ENCODE measurements at regions not wholly inside any gene's neighbourhood (a gene's known extent, or its start where the extent isn't known, plus 50 kb on each side); places are given as distances from the start of the nearest gene placed in this dataset.

DNA sequence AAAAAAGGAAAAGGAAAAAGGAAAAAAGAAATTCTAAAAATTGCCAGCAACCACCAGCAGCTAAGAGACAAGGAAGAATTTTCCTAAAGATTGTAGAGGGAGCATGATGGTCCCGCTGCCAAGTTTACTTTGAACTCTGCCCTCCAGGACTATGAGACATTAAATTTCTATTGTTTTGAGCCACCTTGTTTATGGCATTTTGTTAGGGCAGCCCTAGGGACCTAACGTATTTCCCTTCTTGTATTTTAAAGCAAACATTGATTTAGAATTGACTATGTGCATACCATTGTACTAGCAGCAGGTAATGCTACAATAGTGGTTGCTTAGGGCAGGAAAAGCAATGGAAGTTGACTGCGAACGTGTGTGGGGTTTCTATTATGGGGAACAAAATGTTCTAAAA lies 1414.2 kb downstream of the EFNB2 start:
- H3K4me1 Mint-ChIP-seq = no peaks in the 10 kb centered on the region
- H3K36me3 Mint-ChIP-seq = no peaks in the 10 kb centered on the region
- ATAC-seq (ENCODE audit: low read depth in 2 of 2) (no peak), DNase-seq (no peak)
- H3K9me3 Mint-ChIP-seq = no peaks in the 10 kb centered on the region
- H3K4me3 Mint-ChIP-seq = no peak overlapping the region
- no peak overlapping the region for H3K27ac Mint-ChIP-seq
- peaks cover 0 to 3% (median 0%) of the 10 kb centered on the region in 3 donors for H3K27me3 Mint-ChIP-seq

DNA sequence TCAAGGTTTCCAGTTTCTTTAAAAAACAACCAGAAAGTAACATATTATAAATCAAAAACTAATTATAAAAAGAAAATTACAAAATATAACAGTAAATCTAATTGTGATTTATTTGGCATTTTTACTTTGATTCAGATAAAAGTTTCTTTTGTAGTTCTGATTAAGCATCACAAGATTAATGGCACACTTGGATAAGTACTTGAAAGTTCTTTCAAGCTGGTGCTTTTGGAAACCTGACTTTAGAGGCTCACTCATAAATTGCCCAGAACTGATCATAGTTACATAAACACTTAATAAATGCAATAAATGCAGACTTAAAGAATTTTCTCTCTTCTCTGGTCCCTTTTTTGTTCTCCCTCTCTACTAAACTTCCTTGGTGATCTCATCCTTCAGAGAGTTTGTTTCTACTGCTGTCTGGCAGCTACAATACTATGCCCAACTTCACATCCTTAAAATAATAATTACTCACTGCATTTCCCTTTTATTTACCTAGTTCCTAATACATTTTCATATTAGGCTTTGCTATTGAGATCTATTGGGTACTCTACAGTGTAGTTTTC lies 1417.0 kb downstream of the EFNB2 start:
- Mint-ChIP-seq H3K4me1 (no peaks in the 10 kb centered on the region), H3K9me3 (peaks cover 3 to 10% (median 6%) of the 10 kb centered on the region in 7 donors), H3K27ac (no peak overlapping the region), H3K27me3 (no peaks in the 10 kb centered on the region), H3K4me3 (no peak overlapping the region), H3K36me3 (no peaks in the 10 kb centered on the region)
- DNase-seq = no peak
- ATAC-seq (ENCODE audit: low read depth in 2 of 2) = no peak

DNA sequence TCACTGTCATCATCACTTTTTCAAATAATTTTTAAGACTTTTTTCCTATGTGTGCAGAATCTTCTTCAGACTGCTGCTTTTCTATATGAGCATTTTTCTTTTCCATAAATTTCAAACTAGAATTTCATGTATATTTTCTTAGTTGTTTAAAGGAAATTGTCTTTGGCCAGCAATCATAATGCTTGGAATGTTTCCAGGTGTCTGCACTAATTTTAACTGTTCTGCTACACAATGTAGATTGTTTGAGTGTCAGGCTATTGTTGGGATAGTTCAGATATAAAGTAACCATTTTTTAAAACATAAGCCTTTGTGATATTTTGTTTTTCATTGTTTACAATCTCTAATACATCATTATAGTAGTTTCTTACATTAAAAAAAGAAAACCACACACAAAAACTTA lies 1418.5 kb downstream of the EFNB2 start:
- no peaks in the 10 kb centered on the region for H3K4me1 Mint-ChIP-seq
- no peak overlapping the region for H3K4me3 Mint-ChIP-seq
- peaks cover 3 to 11% (median 6%) of the 10 kb centered on the region in 7 donors for H3K9me3 Mint-ChIP-seq
- H3K36me3 Mint-ChIP-seq = no peaks in the 10 kb centered on the region
- H3K27ac Mint-ChIP-seq = no peak overlapping the region
- DNase-seq = no peak
- ATAC-seq (ENCODE audit: low read depth in 2 of 2) = no peak
- no peaks in the 10 kb centered on the region for H3K27me3 Mint-ChIP-seq

DNA sequence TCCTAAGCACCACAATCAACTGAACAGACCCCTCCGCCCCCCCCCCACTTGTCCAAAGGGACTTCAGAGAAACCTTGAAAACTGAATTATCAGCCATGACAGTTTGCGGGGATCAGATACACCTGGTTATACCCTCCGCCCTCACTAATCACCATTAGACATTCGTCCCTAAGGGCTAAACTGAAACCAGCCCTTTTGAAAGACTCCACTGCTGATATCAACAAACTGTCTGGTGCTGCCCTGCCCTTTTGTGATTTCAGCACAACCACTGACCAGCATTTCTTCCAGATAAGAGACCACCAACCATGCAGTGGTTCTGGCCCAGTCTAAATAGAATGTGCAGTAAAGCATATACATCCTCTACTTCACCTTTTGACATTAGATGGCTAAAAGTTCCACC lies 1422.9 kb downstream of the EFNB2 start:
- H3K9me3 Mint-ChIP-seq = peaks cover 3 to 13% (median 6%) of the 10 kb centered on the region in 7 donors
- H3K27ac Mint-ChIP-seq = no peak overlapping the region
- no peak for ATAC-seq (ENCODE audit: low read depth in 2 of 2)
- no peaks in the 10 kb centered on the region for H3K27me3 Mint-ChIP-seq
- no peaks in the 10 kb centered on the region for H3K36me3 Mint-ChIP-seq
- H3K4me3 Mint-ChIP-seq = no peak overlapping the region
- DNase-seq = no peak
- no peaks in the 10 kb centered on the region for H3K4me1 Mint-ChIP-seq

DNA sequence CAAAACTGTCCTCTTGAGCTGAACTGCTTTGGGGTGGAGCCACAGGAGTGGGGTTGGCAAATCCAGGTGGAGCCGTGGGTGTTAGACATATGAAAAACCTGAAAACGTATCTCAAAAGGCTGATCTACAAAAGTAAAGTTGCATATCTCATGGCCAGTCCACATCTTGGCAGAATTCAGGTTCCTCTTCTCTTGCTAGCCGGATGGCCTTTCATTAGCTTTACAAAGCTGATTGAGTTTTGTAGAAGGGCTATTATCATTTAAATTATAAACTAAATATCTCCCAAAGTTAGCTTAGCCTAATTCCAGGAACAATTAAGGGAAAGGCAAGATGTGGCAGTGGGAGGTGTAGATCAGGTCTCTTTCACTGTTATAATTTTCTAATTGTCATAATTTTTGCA lies 1427.7 kb downstream of the EFNB2 start:
- peaks cover 0 to 2% (median 0%) of the 10 kb centered on the region in 7 donors for H3K9me3 Mint-ChIP-seq
- H3K27me3 Mint-ChIP-seq = no peaks in the 10 kb centered on the region
- ATAC-seq (ENCODE audit: low read depth in 2 of 2) (no peak), DNase-seq (no peak)
- H3K36me3 Mint-ChIP-seq = no peaks in the 10 kb centered on the region
- H3K27ac Mint-ChIP-seq = peak overlapping the region in 1 of 6 donors; percentile 15
- H3K4me1 Mint-ChIP-seq = no peaks in the 10 kb centered on the region
- H3K4me3 Mint-ChIP-seq = no peak overlapping the region

DNA sequence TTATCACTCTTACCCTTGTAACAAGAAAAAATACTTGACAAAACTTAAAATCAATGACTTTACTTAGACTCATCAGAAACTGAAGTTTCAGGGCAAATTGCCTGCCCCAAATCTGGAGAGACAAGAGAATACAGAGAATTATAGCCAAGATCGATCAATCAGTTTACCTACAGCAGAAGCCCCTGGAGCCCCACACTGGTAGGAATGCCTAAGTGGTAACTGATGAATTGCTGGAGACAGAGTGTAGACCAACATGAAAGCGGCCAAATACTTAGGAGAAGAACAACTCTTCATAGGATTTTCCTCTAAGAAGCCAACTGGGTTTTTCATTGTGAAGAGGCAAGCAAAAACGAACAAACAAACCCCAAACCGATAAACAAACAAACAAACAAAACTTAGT lies 1430.0 kb downstream of the EFNB2 start:
- H3K4me1 Mint-ChIP-seq = no peaks in the 10 kb centered on the region
- H3K27ac Mint-ChIP-seq = no peak overlapping the region
- H3K36me3 Mint-ChIP-seq = no peaks in the 10 kb centered on the region
- H3K27me3 Mint-ChIP-seq = no peaks in the 10 kb centered on the region
- no peak overlapping the region for H3K4me3 Mint-ChIP-seq
- H3K9me3 Mint-ChIP-seq = no peaks in the 10 kb centered on the region
- ATAC-seq (ENCODE audit: low read depth in 2 of 2) (no peak), DNase-seq (no peak)

DNA sequence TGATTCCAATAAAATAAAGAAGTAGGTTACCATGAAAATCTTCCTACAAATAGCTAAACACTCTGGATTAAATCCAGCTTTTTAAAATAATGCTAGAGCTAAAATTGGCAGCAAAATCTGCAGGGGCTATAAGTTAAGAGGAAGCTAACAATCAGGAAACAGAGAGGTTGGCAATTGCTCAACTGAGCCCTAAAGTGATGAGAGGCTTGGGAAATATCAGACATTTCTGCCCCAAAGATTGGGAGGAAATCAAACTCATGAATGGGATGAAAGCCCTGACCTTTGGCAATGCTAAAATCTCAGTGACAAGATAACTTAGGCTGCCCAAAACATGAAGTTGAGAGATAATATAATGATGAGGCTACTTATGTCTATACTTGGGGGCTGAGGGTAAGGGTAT lies 1437.9 kb downstream of the EFNB2 start:
- no peak for DNase-seq
- Mint-ChIP-seq H3K36me3 (no peaks in the 10 kb centered on the region), H3K9me3 (peaks cover 0 to 4% (median 0%) of the 10 kb centered on the region in 7 donors), H3K4me1 (no peaks in the 10 kb centered on the region), H3K27me3 (no peaks in the 10 kb centered on the region), H3K4me3 (no peak overlapping the region), H3K27ac (no peak overlapping the region)
- ATAC-seq (ENCODE audit: low read depth in 2 of 2) = no peak

DNA sequence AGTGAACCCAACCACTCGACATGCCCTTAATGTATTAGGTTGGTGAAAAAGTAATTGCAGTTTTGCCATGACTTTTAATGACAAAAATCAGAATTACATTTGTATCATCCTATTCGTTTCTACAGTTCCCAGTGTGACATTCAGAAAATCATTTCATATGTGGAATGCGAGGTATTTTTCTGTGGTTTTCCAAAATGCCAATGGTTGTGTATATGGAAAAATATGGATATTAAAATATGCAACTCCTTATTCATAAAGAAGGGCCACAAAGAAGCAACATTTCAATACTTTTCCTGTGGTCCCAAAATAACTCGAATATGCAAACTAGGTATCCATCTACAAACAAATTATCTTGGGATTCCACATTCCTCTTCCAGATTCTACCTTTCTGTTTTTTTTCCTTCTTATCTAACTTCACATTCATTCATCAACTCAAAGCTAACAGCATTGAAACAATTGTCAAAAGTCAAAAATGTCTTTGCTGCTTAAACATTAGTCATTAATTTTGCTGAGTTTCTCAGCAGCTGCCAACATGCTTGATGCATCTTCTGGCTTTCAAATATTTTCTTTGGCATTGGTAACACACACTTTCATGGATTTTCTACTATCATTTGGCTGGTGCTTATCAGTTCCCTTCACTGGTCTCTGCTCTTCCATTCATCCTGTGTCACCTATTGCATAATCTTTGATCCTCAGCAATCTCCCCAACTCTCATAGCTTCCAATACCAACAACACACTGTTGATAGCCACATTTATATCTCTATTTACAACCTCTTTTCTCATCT lies 1445.4 kb downstream of the EFNB2 start:
- DNase-seq (no peak), ATAC-seq (ENCODE audit: low read depth in 2 of 2) (no peak)
- Mint-ChIP-seq H3K27ac (no peak overlapping the region), H3K36me3 (no peaks in the 10 kb centered on the region), H3K9me3 (peaks cover 0 to 4% (median 0%) of the 10 kb centered on the region in 7 donors), H3K27me3 (no peaks in the 10 kb centered on the region), H3K4me3 (no peak overlapping the region), H3K4me1 (no peaks in the 10 kb centered on the region)

DNA sequence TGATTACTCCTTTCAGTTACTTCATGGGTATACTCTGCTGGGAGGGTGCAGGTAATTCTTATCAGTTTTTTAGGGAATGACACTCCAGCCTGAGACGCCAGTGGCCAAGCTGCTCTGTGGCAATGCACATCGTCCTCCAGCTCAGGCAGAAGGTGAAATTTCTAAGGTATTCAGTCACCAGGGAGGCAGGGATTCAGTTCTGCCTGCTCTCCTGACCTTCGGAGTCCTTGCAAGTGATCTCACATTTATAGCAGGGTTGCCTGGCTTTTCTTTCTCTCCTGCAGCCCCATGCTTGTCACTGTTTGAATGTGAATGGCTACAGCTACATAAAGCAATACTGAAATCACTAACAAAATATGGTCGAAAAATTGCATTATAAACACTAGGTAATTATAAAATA lies 1447.5 kb downstream of the EFNB2 start:
- H3K36me3 Mint-ChIP-seq = no peaks in the 10 kb centered on the region
- no peaks in the 10 kb centered on the region for H3K27me3 Mint-ChIP-seq
- H3K9me3 Mint-ChIP-seq = no peaks in the 10 kb centered on the region
- H3K4me3 Mint-ChIP-seq = no peak overlapping the region
- H3K4me1 Mint-ChIP-seq = no peaks in the 10 kb centered on the region
- peak overlapping the region in 1 of 6 donors; percentile 15 for H3K27ac Mint-ChIP-seq
- DNase-seq (no peak), ATAC-seq (ENCODE audit: low read depth in 2 of 2) (no peak)

DNA sequence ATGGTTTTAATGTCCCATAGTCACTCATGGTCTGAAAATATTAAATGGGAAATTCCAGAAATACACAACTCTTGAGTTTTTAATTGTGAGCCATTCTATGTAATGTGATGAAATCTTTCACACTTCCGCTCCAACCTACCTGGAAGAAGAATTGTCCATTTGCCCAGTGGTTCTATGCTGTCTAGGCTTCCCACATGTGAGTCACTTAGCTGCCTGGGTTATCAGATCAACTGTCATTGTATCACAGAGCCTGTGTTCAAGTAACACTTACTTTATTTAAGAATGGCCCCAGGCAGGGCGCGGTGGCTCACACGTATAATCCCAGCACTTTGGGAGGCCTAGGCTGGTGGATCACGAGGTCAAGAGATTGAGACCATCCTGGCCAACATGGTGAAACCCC lies 1450.5 kb downstream of the EFNB2 start:
- no peak overlapping the region for H3K27ac Mint-ChIP-seq
- ATAC-seq (ENCODE audit: low read depth in 2 of 2) = no peak
- H3K4me3 Mint-ChIP-seq = no peak overlapping the region
- no peaks in the 10 kb centered on the region for H3K27me3 Mint-ChIP-seq
- H3K4me1 Mint-ChIP-seq = no peaks in the 10 kb centered on the region
- H3K9me3 Mint-ChIP-seq = no peaks in the 10 kb centered on the region
- H3K36me3 Mint-ChIP-seq = no peaks in the 10 kb centered on the region
- DNase-seq = no peak

DNA sequence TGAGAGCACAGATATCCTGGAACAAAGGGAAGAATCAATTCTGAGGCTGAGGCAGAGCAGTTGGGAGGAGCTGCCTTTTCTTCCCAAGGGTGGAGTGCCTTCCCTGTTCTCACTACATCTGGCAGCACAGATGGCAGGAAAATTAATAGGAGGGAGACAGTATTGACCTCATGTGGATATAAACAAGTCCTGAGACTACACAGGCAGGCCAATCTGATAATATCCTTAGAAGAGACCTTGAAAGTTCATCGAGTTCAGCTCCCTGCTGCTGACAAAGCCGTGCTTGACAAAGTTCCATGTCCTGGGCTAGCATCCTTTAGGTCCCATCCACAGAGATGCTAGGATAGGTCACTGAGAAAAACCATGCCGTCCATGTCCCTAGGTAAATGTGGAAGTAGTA lies 1451.5 kb downstream of the EFNB2 start:
- H3K4me1 Mint-ChIP-seq = no peaks in the 10 kb centered on the region
- H3K9me3 Mint-ChIP-seq = no peaks in the 10 kb centered on the region
- H3K27me3 Mint-ChIP-seq = no peaks in the 10 kb centered on the region
- no peaks in the 10 kb centered on the region for H3K36me3 Mint-ChIP-seq
- H3K27ac Mint-ChIP-seq = no peak overlapping the region
- ATAC-seq (ENCODE audit: low read depth in 2 of 2) (no peak), DNase-seq (no peak)
- H3K4me3 Mint-ChIP-seq = no peak overlapping the region

DNA sequence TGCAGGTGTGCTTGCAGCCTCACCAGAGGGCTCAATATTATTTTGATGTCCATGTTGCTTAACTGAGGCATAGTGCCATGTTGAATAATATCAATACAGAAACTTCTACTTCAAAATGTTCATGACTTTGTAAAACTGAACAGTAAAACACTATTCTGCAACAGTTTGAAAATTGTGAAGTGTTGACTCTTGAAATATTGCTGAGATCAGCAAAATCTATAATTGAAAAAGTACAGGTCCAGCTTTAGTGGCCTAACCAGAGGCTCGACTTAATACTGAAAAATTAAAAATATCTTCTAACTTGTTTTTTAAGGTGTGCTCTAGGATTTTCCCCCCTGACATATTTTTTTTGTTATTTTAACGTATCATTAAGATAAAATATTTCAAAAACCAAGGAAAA lies 1460.7 kb downstream of the EFNB2 start:
- Mint-ChIP-seq H3K27ac (no peak overlapping the region), H3K9me3 (peaks cover 0 to 2% (median 0%) of the 10 kb centered on the region in 7 donors), H3K4me3 (no peak overlapping the region), H3K27me3 (no peaks in the 10 kb centered on the region), H3K36me3 (no peaks in the 10 kb centered on the region), H3K4me1 (no peaks in the 10 kb centered on the region)
- DNase-seq = no peak
- ATAC-seq (ENCODE audit: low read depth in 2 of 2) = no peak

DNA sequence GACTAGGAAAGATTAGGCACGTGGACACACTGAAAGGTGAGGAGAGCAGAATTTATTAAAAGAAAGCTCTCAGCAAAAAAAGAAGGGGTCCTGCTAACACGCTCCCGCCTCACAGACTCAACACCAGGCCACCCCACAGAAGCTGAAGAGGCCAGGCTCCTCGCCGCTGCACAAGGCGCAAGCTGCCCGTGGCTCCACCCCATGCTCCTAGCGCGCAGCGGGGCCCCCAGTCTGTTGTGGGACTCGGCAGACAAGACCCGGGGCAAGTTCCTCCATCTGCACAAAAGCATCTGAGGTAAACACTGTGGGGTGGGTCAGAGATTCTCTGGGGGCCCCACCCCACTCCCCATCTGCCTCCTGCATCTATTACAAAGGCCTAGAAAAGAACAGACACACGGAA lies 1462.4 kb downstream of the EFNB2 start:
- Mint-ChIP-seq H3K4me1 (no peaks in the 10 kb centered on the region), H3K27ac (no peak overlapping the region)

DNA sequence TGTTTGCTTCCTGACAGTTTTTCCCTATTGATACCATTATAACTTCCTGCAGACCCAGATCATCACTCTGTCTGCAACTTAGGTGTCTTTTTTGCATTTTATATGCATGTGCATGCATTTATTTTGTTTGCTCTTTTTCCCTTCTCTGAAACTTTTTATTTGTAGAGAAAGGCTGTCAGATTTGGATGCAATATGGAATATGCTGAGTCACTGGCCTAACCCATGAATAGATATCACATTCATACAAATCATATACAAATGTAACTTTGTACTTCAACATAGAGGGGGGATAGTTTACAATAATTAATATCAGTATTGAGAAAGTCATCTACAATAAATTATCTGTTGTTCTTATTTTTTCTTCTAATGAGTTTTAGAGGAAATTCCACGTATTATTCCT lies 1465.0 kb downstream of the EFNB2 start:
- ATAC-seq (ENCODE audit: low read depth in 2 of 2) = no peak
- no peak for DNase-seq
- Mint-ChIP-seq H3K4me3 (no peak overlapping the region), H3K9me3 (peaks cover 0 to 5% (median 0%) of the 10 kb centered on the region in 7 donors), H3K4me1 (no peaks in the 10 kb centered on the region), H3K27me3 (no peaks in the 10 kb centered on the region), H3K36me3 (no peaks in the 10 kb centered on the region), H3K27ac (no peak overlapping the region)

More for the DNA sequence above, 1462.4 kb downstream of the EFNB2 start:
- Mint-ChIP-seq H3K27me3 (no peaks in the 10 kb centered on the region), H3K36me3 (no peaks in the 10 kb centered on the region), H3K4me3 (no peak overlapping the region), H3K9me3 (peaks cover 0 to 2% (median 0%) of the 10 kb centered on the region in 7 donors)
- DNase-seq = no peak
- no peak for ATAC-seq (ENCODE audit: low read depth in 2 of 2)

All from naive B cell (primary cell).